GM12892 (cell line): ENCODE measurements at regions not wholly inside any gene's neighbourhood (a gene's known extent, or its start where the extent isn't known, plus 50 kb on each side); places are given as distances from the start of the nearest gene placed in this dataset.

ENCODE experiments used
- DNase-seq: peaks from one replicate; pipeline ENCODE4 v3.0.0; 2011; ENCODE audit not compliant: insufficient read length
- FAIRE-seq: peaks from 2 replicates; lab custom pipeline; 2011; peaks lifted over from hg19 to GRCh38; lab: Jason Lieb, UNC
- POLR2A ChIP-seq: IDR thresholded peaks from 2 replicates; pipeline ENCODE4 v1.6.1; 2011; ENCODE audit warnings: low read depth, low read length, control low read depth
- POLR2AphosphoS5 ChIP-seq: IDR thresholded peaks from 2 replicates; pipeline ENCODE4 v1.6.1; 2011; ENCODE audit warnings: low read depth, low read length, control low read depth
- TAF1 ChIP-seq: IDR thresholded peaks from 2 replicates; pipeline ENCODE4 v1.6.1; 2011; ENCODE audit warnings: low read depth, mild to moderate bottlenecking, control low read depth, low read length, borderline replicate concordance

- TF ChIP-seq POLR2A (no peak), TAF1 (no peak), POLR2AphosphoS5 (no peak)
- no peak for FAIRE-seq
- no peak for DNase-seq
These were observed 116.0 kb upstream of the TMPRSS2 start for GRCh38 chr21:41623945-41624344.

GRCh38 chr21:41622831-41623548 is 115.0 kb upstream of the TMPRSS2 start:
- no peak for TF ChIP-seq POLR2AphosphoS5
- no peak for TF ChIP-seq TAF1
- TF ChIP-seq POLR2A: no peak
- no peak for DNase-seq
- no peak for FAIRE-seq

- TF ChIP-seq TAF1 (no peak), POLR2AphosphoS5 (no peak), POLR2A (no peak)
These were observed 114.2 kb upstream of the TMPRSS2 start for GRCh38 chr21:41622201-41622600.

GRCh38 chr21:41621513-41621912 is 113.6 kb upstream of the TMPRSS2 start:
- TF ChIP-seq POLR2A: no peak
- TF ChIP-seq POLR2AphosphoS5: no peak
- no peak for TF ChIP-seq TAF1
- no peak for DNase-seq
- FAIRE-seq: no peak

More at GRCh38 chr21:41622201-41622600, 114.2 kb upstream of the TMPRSS2 start:
- DNase-seq (no peak), FAIRE-seq (no peak)

GRCh38 chr21:41620982-41621381 is 113.0 kb upstream of the TMPRSS2 start:
- no peak for FAIRE-seq
- DNase-seq: no peak
- no peak for TF ChIP-seq TAF1
- TF ChIP-seq POLR2A: no peak
- TF ChIP-seq POLR2AphosphoS5: no peak

GRCh38 chr21:41620541-41620940 is 112.6 kb upstream of the TMPRSS2 start:
- TF ChIP-seq POLR2AphosphoS5 (no peak), TAF1 (no peak), POLR2A (no peak)
- no peak for DNase-seq
- FAIRE-seq: no peak

- DNase-seq (no peak), FAIRE-seq (no peak)
- TF ChIP-seq POLR2A: no peak
- TF ChIP-seq TAF1: no peak
- TF ChIP-seq POLR2AphosphoS5: no peak
These were observed 108.2 kb upstream of the TMPRSS2 start for GRCh38 chr21:41616031-41616591.

- no peak for DNase-seq
- FAIRE-seq: no peak
- TF ChIP-seq TAF1 (no peak), POLR2AphosphoS5 (no peak), POLR2A (no peak)
These were observed 107.7 kb upstream of the TMPRSS2 start for GRCh38 chr21:41615613-41616012.

GRCh38 chr21:41614511-41614910 is 106.6 kb upstream of the TMPRSS2 start:
- TF ChIP-seq POLR2AphosphoS5: no peak
- TF ChIP-seq TAF1: no peak
- no peak for TF ChIP-seq POLR2A
- no peak for DNase-seq
- no peak for FAIRE-seq

GRCh38 chr21:41613533-41613909 is 105.6 kb upstream of the TMPRSS2 start:
- FAIRE-seq (no peak), DNase-seq (no peak)
- TF ChIP-seq POLR2A: no peak
- TF ChIP-seq TAF1: no peak
- TF ChIP-seq POLR2AphosphoS5: no peak

GRCh38 chr21:41612674-41613532 is 104.9 kb upstream of the TMPRSS2 start:
- no peak for FAIRE-seq
- no peak for DNase-seq

More at GRCh38 chr21:41612674-41613532, 104.9 kb upstream of the TMPRSS2 start:
- no peak for TF ChIP-seq TAF1
- TF ChIP-seq POLR2AphosphoS5: no peak
- no peak for TF ChIP-seq POLR2A
